Endodermal cell (in vitro differentiated cells): ENCODE measurements at regions not wholly inside any gene's neighbourhood (a gene's known extent, or its start where the extent isn't known, plus 50 kb on each side); places are given as distances from the start of the nearest gene placed in this dataset.
A peak's percentile ranks its signal among the peaks of the same experiment; 100 is the strongest.
"Not testable (repeated sequence)": the region's sequence is repeated elsewhere in the genome, so short reads cannot be mapped to it uniquely, and the experiment has no call there.

Experiments
- DNase-seq: peaks from one replicate; pipeline ENCODE4 v3.0.0-alpha.2; 2017
- H3K27ac ChIP-seq: 2 replicates; pipeline ENCODE4 v1.5.1; 2013; ENCODE audit warnings: mild to moderate bottlenecking, low read depth, low read length, moderate library complexity
- H3K27me3 ChIP-seq: 2 replicates; pipeline ENCODE4 v1.6.1; 2013; ENCODE audit warnings: mild to moderate bottlenecking, low read length, moderate library complexity; ENCODE audit not compliant: insufficient read depth, control insufficient read depth, poor library complexity, severe bottlenecking
- H3K36me3 ChIP-seq: 2 replicates; pipeline ENCODE4 v1.7.0; 2013; ENCODE audit warnings: mild to moderate bottlenecking, low read length, moderate library complexity; ENCODE audit not compliant: control insufficient read depth, insufficient read depth
- H3K4me1 ChIP-seq: one replicate; pipeline ENCODE4 v1.7.0; 2013; ENCODE audit warnings: low read length; ENCODE audit not compliant: control insufficient read depth, insufficient read depth
- H3K4me3 ChIP-seq: 2 replicates; pipeline ENCODE4 v1.5.1; 2013; ENCODE audit warnings: mild to moderate bottlenecking, low read length, moderate library complexity
- H3K9ac ChIP-seq: 2 replicates; pipeline ENCODE4 v1.6.1; 2013; ENCODE audit warnings: mild to moderate bottlenecking, low read length, moderate library complexity; ENCODE audit not compliant: poor library complexity, severe bottlenecking; ENCODE audit errors: extremely low read depth
- H3K9me3 ChIP-seq: 2 replicates; pipeline ENCODE4 v1.6.1; 2013; ENCODE audit warnings: mild to moderate bottlenecking, low read length, moderate library complexity; ENCODE audit not compliant: control insufficient read depth
- H3K27ac Mint-ChIP-seq: 2 replicates; pipeline ENCODE4 v1.8.0; 2020; ENCODE audit warnings: mixed read lengths
- H3K27me3 Mint-ChIP-seq: 2 replicates; pipeline ENCODE4 v1.8.0; 2021; ENCODE audit warnings: mild to moderate bottlenecking, mixed read lengths; ENCODE audit not compliant: insufficient read depth
- H3K36me3 Mint-ChIP-seq: 2 replicates; pipeline ENCODE4 v1.8.0; 2020; ENCODE audit warnings: low read depth, mixed read lengths
- H3K4me1 Mint-ChIP-seq: 2 replicates; pipeline ENCODE4 v1.8.0; 2020; ENCODE audit warnings: mixed read lengths
- H3K4me3 Mint-ChIP-seq: 2 replicates; pipeline ENCODE4 v1.8.0; 2020; ENCODE audit warnings: mild to moderate bottlenecking, moderate library complexity, mixed read lengths
- H3K9me3 Mint-ChIP-seq: 2 replicates; pipeline ENCODE4 v1.8.0; 2020; ENCODE audit warnings: mild to moderate bottlenecking, mixed read lengths
- CTCF ChIP-seq: fragments of 200-600 bp; sonication (generic); conservative IDR thresholded peaks from 2 replicates; pipeline ENCODE4 v1.5.0; 2021; ENCODE audit warnings: antibody characterized with exemption, mild to moderate bottlenecking
- WGBS, 2 experiments: methylation state at CpG; one replicate each; pipeline versions ENCODE4 v1.1.5 to v1.1.7; 2013; ENCODE audit warnings: missing lambda C conversion rate in 2 of 2, mixed read lengths in 1 of 2; ENCODE audit not compliant: insufficient coverage in 1 of 2, insufficient read length in 1 of 2; 5-methylcytosine and 5-hydroxymethylcytosine counted together

- H3K4me1 Mint-ChIP-seq, H3K36me3 ChIP-seq, H3K4me3 ChIP-seq, H3K27me3 ChIP-seq, H3K9me3 Mint-ChIP-seq, H3K4me1 ChIP-seq, H3K27ac ChIP-seq, H3K9ac ChIP-seq, H3K27ac Mint-ChIP-seq, H3K27me3 Mint-ChIP-seq, H3K4me3 Mint-ChIP-seq, DNase-seq, H3K9me3 ChIP-seq, H3K36me3 Mint-ChIP-seq: not testable (repeated sequence)
- 94 to 99% methylated on average over 11 to 24 of the region's 24 CpGs for WGBS, 2 experiments
These were observed 113.5 kb downstream of the NPIPB11 start for GRCh38 chr16:29292952-29293471.

- H3K4me1 ChIP-seq, H3K27ac Mint-ChIP-seq, H3K4me3 Mint-ChIP-seq, H3K36me3 ChIP-seq, DNase-seq, H3K4me3 ChIP-seq, H3K9me3 Mint-ChIP-seq, H3K9ac ChIP-seq, H3K27ac ChIP-seq, H3K36me3 Mint-ChIP-seq, H3K27me3 Mint-ChIP-seq, H3K9me3 ChIP-seq, H3K27me3 ChIP-seq: not testable (repeated sequence)
- H3K4me1 Mint-ChIP-seq: peaks cover 13% of the 10 kb centered on the region
- WGBS, 2 experiments: 91 to 94% methylated on average over 9 to 28 of the region's 30 CpGs
These were observed 114.9 kb downstream of the NPIPB11 start for GRCh38 chr16:29291329-29292271.

GRCh38 chr16:29290631-29291247 lies 115.8 kb downstream of the NPIPB11 start:
- H3K4me3 Mint-ChIP-seq: no peak overlapping the region
- peaks cover 2% of the 10 kb centered on the region for H3K27me3 Mint-ChIP-seq
- WGBS, 2 experiments: 52% methylated on average over 23 of the region's 24 CpGs; no CpG with 5 or more reads in 1 of the 2 experiments
- Histone ChIP-seq H3K27ac (no peak overlapping the region), H3K9me3 (no peaks in the 10 kb centered on the region), H3K4me3 (no peak overlapping the region), H3K4me1 (no peaks in the 10 kb centered on the region), H3K36me3 (no peaks in the 10 kb centered on the region), H3K9ac (no peak overlapping the region), H3K27me3 (no peaks in the 10 kb centered on the region)
- H3K36me3 Mint-ChIP-seq: no peaks in the 10 kb centered on the region
- H3K9me3 Mint-ChIP-seq: no peaks in the 10 kb centered on the region
- no peak overlapping the region for H3K27ac Mint-ChIP-seq
- peak; percentile 94 for DNase-seq
- TF ChIP-seq CTCF: no peak
- peaks cover 13% of the 10 kb centered on the region for H3K4me1 Mint-ChIP-seq

- not testable (repeated sequence) for H3K36me3 ChIP-seq, H3K27ac Mint-ChIP-seq, H3K4me1 ChIP-seq, H3K27me3 ChIP-seq, H3K4me3 Mint-ChIP-seq, H3K9ac ChIP-seq, H3K9me3 ChIP-seq, DNase-seq, H3K4me3 ChIP-seq, H3K27ac ChIP-seq, H3K9me3 Mint-ChIP-seq, H3K27me3 Mint-ChIP-seq, H3K36me3 Mint-ChIP-seq
- WGBS, 2 experiments: 93 to 100% methylated on average over 6 to 10 of the region's 13 CpGs
- peaks cover 19% of the 10 kb centered on the region for H3K4me1 Mint-ChIP-seq
These were observed 116.8 kb downstream of the NPIPB11 start for GRCh38 chr16:29289516-29290239.

GRCh38 chr16:29288711-29289474 lies 117.6 kb downstream of the NPIPB11 start:
- not testable (repeated sequence) for H3K9ac ChIP-seq, H3K4me3 Mint-ChIP-seq, H3K4me3 ChIP-seq, H3K9me3 Mint-ChIP-seq, H3K36me3 ChIP-seq, H3K27me3 ChIP-seq, H3K9me3 ChIP-seq, H3K4me1 ChIP-seq, H3K36me3 Mint-ChIP-seq, DNase-seq, H3K27ac ChIP-seq, H3K27me3 Mint-ChIP-seq, H3K27ac Mint-ChIP-seq
- peaks cover 22% of the 10 kb centered on the region for H3K4me1 Mint-ChIP-seq
- WGBS, 2 experiments: 92 to 96% methylated on average over 18 to 28 of the region's 29 CpGs
